ENCODE measurements at regions not wholly inside any gene's neighbourhood (a gene's known extent, or its start where the extent isn't known, plus 50 kb on each side); places are given as distances from the start of the nearest gene placed in this dataset.

DNA sequence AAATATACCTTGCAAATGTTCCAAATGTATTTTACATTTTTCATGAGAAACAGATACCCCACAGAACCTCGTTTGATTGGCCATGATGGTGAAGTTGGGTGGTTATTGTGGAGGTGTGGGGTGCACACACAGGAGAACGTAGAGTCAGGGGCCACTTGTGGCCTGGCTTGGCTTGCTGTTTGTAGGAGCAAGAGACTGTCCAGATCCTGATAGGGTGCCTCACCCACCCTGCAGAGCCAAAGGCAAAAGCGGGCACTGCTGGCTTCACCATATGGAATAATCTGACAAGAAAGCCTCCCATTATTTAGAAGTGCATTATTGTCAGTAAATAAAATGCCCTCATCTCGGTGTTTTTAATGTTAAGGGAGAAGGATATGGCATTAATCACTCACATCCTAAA lies 330.2 kb downstream of the TEX29 start:
- Histone ChIP-seq H3K4me2 (ENCODE audit: extremely low read depth, insufficient read depth, low read length) (no peak overlapping the region), H4K20me1 (ENCODE audit: control insufficient read depth, extremely low read depth, insufficient read depth, low read length) (no peaks in the 10 kb centered on the region), H3K27me3 (ENCODE audit: control insufficient read depth, insufficient read depth, low read length) (no peaks in the 10 kb centered on the region), H3K4me1 (ENCODE audit: control insufficient read depth, extremely low read depth, insufficient read depth, low read length) (no peaks in the 10 kb centered on the region), H2AFZ (ENCODE audit: low read length) (no peak overlapping the region), H3K79me2 (ENCODE audit: control insufficient read depth, insufficient read depth, low read length) (no peaks in the 10 kb centered on the region), H3K9me3 (ENCODE audit: control insufficient read depth, insufficient read depth, low read depth, low read length) (no peaks in the 10 kb centered on the region), H3K4me3 (replicated peaks in 1 of 4; ENCODE audit: control extremely low read depth in 1 of 4, insufficient read depth in 1 of 4, low read depth in 3 of 4, low read length in 4 of 4) (no peak overlapping the region), H3K36me3 (ENCODE audit: control insufficient read depth, insufficient read depth, low read length) (no peaks in the 10 kb centered on the region), H3K27ac (ENCODE audit: insufficient read depth, low read length) (no peak overlapping the region), H3K9ac (ENCODE audit: insufficient read depth, low read length) (no peak overlapping the region)
- DNase-seq (ENCODE audit: low read depth in 2 of 2), result no peak
- TF ChIP-seq, protein P1, sequence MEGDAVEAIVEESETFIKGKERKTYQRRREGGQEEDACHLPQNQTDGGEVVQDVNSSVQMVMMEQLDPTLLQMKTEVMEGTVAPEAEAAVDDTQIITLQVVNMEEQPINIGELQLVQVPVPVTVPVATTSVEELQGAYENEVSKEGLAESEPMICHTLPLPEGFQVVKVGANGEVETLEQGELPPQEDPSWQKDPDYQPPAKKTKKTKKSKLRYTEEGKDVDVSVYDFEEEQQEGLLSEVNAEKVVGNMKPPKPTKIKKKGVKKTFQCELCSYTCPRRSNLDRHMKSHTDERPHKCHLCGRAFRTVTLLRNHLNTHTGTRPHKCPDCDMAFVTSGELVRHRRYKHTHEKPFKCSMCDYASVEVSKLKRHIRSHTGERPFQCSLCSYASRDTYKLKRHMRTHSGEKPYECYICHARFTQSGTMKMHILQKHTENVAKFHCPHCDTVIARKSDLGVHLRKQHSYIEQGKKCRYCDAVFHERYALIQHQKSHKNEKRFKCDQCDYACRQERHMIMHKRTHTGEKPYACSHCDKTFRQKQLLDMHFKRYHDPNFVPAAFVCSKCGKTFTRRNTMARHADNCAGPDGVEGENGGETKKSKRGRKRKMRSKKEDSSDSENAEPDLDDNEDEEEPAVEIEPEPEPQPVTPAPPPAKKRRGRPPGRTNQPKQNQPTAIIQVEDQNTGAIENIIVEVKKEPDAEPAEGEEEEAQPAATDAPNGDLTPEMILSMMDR (conservative IDR thresholded peaks at IDR 0.05 in 1 of 2, IDR thresholded peaks at IDR 0.05 in 1 of 2; ENCODE audit: low read depth in 1 of 2, low read length in 2 of 2), result no peak
- TF ChIP-seq EZH2 (IDR thresholded peaks at IDR 0.05; ENCODE audit: low read length, missing control alignments), result no peak

DNA sequence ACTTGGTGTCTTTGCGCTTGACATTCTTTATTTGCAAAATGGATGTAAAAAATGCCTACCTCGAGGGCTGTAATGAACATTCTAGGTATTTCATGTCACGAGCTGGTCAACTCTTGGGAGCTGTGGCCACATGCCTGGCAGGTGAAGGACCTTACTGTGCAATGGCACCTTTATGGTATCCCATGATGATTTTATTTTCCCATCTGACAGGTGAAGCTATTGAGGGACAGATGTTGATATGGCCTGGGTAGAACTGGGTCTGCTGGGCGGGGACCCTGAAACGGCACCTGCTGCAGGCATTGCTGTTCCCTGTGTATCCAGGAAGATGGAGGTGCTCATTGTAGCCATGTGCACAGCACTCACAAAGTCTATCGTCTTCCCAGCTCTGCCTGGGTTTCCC lies 332.2 kb downstream of the TEX29 start:
- no peaks in the 10 kb centered on the region for H4K20me1 ChIP-seq (ENCODE audit: control insufficient read depth, extremely low read depth, insufficient read depth, low read length)
- H3K27ac ChIP-seq (ENCODE audit: insufficient read depth, low read length), result no peak overlapping the region
- no peaks in the 10 kb centered on the region for H3K36me3 ChIP-seq (ENCODE audit: control insufficient read depth, insufficient read depth, low read length)
- H3K9ac ChIP-seq (ENCODE audit: insufficient read depth, low read length), result no peak overlapping the region
- H3K79me2 ChIP-seq (ENCODE audit: control insufficient read depth, insufficient read depth, low read length), result no peaks in the 10 kb centered on the region
- H3K4me1 ChIP-seq (ENCODE audit: control insufficient read depth, extremely low read depth, insufficient read depth, low read length), result no peaks in the 10 kb centered on the region
- no peaks in the 10 kb centered on the region for H3K9me3 ChIP-seq (ENCODE audit: control insufficient read depth, insufficient read depth, low read depth, low read length)
- H3K27me3 ChIP-seq (ENCODE audit: control insufficient read depth, insufficient read depth, low read length), result no peaks in the 10 kb centered on the region
- DNase-seq (ENCODE audit: low read depth in 2 of 2), result no peak
- no peak overlapping the region for H3K4me3 ChIP-seq (replicated peaks in 1 of 4; ENCODE audit: control extremely low read depth in 1 of 4, insufficient read depth in 1 of 4, low read depth in 3 of 4, low read length in 4 of 4)
- no peak overlapping the region for H2AFZ ChIP-seq (ENCODE audit: low read length)
- H3K4me2 ChIP-seq (ENCODE audit: extremely low read depth, insufficient read depth, low read length), result no peak overlapping the region
- no peak for TF ChIP-seq EZH2 (IDR thresholded peaks at IDR 0.05; ENCODE audit: low read length, missing control alignments)
- TF ChIP-seq, protein P1 (conservative IDR thresholded peaks at IDR 0.05 in 1 of 2, IDR thresholded peaks at IDR 0.05 in 1 of 2; ENCODE audit: low read depth in 1 of 2, low read length in 2 of 2), result no peak

DNA sequence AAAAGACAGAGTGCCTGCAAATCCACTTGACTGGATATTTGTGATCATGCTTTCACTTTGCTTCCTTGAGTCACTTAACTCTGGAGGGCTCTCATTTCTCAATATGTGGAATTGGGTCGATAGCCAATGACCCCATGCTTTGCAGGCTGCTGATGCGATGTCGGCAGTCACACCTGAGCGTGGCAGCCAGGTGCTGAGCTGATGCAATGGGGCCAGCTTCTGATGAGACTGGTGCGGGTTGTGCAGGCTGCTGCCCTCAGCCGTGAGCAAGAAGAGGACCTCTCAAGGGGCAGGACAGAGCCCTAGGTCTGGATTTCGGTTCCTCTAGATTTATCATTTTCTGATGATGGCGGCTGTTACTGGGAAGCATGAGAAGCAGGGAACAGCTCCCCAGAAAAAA lies 334.1 kb downstream of the TEX29 start:
- Histone ChIP-seq H4K20me1 (ENCODE audit: control insufficient read depth, extremely low read depth, insufficient read depth, low read length) (no peaks in the 10 kb centered on the region), H3K27ac (ENCODE audit: insufficient read depth, low read length) (no peak overlapping the region), H3K79me2 (ENCODE audit: control insufficient read depth, insufficient read depth, low read length) (no peaks in the 10 kb centered on the region), H3K4me1 (ENCODE audit: control insufficient read depth, extremely low read depth, insufficient read depth, low read length) (no peaks in the 10 kb centered on the region), H3K27me3 (ENCODE audit: control insufficient read depth, insufficient read depth, low read length) (no peaks in the 10 kb centered on the region), H3K9ac (ENCODE audit: insufficient read depth, low read length) (no peak overlapping the region), H2AFZ (ENCODE audit: low read length) (no peak overlapping the region), H3K9me3 (ENCODE audit: control insufficient read depth, insufficient read depth, low read depth, low read length) (no peaks in the 10 kb centered on the region), H3K36me3 (ENCODE audit: control insufficient read depth, insufficient read depth, low read length) (no peaks in the 10 kb centered on the region), H3K4me2 (ENCODE audit: extremely low read depth, insufficient read depth, low read length) (no peak overlapping the region), H3K4me3 (replicated peaks in 1 of 4; ENCODE audit: control extremely low read depth in 1 of 4, insufficient read depth in 1 of 4, low read depth in 3 of 4, low read length in 4 of 4) (no peak overlapping the region)
- TF ChIP-seq EZH2 (IDR thresholded peaks at IDR 0.05; ENCODE audit: low read length, missing control alignments), result no peak
- TF ChIP-seq, protein P1 (conservative IDR thresholded peaks at IDR 0.05 in 1 of 2, IDR thresholded peaks at IDR 0.05 in 1 of 2; ENCODE audit: low read depth in 1 of 2, low read length in 2 of 2), result no peak
- DNase-seq (ENCODE audit: low read depth in 2 of 2), result no peak
